ENCODE measurements at regions not wholly inside any gene's neighbourhood (a gene's known extent, or its start where the extent isn't known, plus 50 kb on each side); places are given as distances from the start of the nearest gene placed in this dataset.
"Not testable (repeated sequence)": the region's sequence is repeated elsewhere in the genome, so short reads cannot be mapped to it uniquely, and the experiment has no call there.

- DNase-seq = no peak
These were observed 223.2 kb downstream of the PCSK1 start for GRCh38 chr5:96209829-96210228.

DNA sequence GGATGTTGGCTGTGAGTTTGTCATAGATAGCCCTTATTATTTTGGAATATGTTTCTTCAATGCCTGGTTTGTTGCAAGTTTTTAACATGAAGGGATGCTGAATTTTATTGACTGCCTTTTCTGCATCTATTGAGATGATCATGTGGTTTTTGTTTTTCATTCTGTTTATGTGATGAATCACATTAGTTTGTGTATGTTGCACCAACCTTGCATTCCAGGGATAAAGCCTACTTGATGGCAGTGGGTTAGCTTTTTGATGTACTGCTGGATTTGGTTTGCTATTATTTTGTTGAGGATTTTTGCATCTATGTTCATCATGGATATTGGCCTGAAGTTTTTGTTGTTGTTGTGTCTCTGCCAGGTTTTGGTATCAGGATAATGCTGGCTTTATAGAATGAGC is 225.6 kb downstream of the PCSK1 start:
- no peak for DNase-seq

DNA sequence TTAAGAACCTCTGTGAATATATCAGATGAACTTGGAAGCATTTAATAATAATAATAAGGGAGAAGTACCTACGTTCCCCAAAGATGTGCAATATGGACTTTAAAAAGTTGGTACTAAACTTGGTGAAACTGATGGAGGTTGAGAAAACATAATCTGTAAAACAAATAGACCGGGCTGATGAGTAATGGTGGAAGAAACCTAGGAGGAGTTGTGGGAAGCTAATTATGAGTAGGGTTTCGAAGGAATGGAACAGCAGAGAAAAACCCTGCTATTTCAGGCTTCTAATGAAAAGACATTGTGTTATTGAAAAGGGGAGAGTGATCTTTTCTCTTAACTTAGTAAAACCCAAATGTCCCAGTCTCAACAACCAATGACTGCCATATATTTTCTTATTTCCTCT is 229.3 kb downstream of the PCSK1 start:
- DNase-seq = no peak

DNA sequence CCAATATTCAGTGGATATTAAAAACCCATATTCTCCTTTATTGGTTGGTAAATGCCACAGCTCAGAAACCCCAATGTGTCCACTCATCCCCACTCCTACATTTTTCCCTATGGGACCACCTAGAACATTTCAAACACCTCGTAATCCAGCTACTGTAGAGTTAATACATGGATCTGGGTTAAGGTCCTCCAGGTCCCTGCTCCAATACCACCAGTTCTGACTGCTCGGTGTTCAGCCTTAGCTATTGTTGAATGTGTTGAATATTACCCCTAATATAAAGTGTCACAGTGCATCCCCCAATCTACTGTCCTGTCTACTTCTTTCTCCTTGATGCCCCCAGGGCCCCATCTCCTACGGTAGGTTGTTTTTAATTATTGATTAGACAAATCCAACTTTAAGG is 231.5 kb downstream of the PCSK1 start:
- no peak for DNase-seq

DNA sequence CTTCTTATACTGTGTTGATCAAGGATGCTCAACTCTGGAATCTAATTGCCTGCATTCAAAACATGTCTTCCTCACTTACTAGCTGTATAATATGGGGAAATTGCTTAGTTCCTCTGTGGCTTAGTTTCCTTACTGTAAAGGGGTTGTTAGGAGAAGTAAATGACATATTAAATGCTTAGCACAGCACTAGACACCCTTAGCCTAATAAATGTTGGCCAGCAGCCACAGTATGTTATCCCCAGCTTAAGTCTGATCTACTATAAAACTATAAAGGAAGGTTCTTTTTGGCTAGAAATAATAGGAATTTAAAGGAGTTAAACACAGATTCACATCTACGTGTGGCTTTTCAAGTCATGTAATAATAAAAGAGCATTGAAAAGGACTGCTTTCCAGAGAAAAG is 232.4 kb downstream of the PCSK1 start:
- no peak for DNase-seq

DNA sequence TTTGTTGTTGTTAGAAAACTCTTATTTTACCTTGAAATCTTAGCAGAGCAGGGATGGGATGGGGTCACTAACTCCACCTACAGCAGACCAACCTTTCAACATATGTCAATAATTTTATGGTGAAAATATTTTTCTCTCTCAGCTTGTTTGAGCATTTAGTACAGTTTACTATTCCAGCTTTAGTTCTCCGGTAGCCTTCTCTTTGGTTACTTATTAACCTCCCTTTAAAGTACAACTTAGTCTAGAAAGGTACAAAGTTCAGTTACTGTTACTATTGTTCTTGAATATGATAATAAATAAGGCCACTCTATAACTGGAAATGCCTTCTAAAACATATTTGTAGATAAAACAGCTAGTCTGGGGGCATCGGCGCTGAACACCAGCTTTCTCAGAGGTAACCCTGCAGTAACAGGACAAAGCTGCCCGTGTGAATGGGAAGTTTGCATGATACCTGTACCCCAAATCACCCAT is 233.3 kb downstream of the PCSK1 start:
- DNase-seq = no peak

DNA sequence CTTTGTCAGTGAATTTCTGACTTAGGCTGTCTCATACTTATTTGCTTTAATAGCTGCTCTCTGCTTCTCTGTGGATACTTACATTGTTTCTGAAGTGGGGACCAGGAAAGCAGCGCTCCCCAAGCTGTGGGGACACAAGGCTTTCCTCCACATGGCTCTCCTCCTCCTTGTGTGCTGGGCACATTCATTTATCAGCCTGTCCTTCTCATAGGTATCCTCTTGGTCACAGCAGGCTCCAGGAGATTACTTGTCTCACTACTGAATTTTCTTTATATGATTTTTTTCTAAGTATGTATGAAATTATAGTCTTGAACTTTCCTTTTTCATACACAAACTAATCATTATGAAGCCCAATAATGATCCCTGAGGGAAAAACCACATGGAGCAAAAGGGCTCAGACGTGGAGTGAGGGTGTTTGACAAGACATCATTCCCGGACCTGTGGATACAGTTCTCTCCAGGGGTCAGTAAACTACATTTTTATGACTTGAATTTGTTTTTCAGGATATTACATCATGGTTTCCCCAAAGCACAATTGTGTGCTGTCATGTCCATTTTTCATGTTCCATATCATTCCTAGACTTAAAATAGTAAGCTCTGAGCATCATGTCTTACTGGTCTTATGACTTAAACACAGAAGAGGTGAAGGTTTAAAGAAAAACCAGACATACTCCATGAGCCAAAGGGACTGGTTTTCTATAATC is 234.5 kb downstream of the PCSK1 start:
- no peak for DNase-seq

- DNase-seq = not testable (repeated sequence)
These were observed 235.3 kb downstream of the PCSK1 start for GRCh38 chr5:96197767-96198166.

DNA sequence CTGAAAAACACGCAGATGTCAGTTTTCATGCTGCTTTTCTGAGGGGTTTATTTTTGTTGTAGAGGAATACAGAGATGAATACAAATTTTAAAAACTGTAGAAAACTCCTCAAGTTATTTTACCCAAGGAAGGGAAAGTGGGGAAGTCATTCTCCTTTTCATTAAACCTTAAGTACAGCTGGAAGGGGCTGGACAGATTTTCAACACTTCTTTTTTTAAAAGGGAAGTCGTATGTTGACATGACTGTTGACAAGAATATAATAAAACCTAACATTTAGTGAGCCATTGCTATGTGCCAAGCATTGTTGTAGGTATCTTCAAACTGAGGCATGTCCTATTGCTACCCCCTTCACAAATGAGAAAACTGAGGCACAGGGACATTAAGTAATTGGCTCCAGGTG is 235.7 kb upstream of the ELL2 start:
- DNase-seq = no peak

DNA sequence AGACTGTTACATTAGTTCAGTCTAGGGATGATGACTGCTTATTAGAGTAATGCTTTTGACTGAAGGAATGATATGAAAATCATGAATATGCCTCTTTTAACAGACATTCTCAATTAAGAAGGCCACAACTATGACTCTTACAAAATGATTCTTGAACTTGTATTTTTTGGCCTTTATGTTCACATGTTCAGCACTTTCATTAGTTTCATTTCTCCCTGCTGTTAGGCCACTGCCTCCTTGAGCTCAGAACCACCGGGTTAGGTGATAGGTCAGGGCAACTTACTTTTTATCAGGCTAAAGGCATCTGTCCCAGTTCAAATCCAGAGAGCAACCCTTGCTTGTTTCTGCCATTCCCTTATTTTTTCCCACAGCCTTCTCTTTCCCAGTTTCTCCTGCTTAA is 235.2 kb upstream of the ELL2 start:
- no peak for DNase-seq

GRCh38 chr5:96196407-96196806 is 234.8 kb upstream of the ELL2 start:
- no peak for DNase-seq

- no peak for DNase-seq
These were observed 233.5 kb upstream of the ELL2 start for GRCh38 chr5:96195123-96195522.

DNA sequence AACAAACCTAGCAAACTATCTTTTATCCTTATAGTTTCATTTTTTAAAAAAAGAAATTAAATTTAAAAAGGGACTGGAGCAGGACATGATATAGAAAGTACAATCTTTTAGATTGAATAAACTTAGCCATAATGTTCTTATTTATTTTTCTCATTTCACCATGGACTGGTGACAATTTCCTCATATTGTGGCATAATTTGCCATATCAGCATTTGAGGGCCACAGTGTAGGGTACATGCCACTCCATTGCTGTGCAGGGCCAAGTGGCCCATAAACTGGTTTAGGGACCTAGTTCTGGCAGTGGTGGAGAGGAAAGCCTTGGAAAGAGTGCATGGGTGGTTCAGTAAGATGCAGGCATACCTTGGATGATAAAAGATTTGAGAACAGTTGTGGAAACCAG is 232.9 kb upstream of the ELL2 start:
- no peak for DNase-seq

- DNase-seq = no peak
These were observed 232.3 kb upstream of the ELL2 start for GRCh38 chr5:96193946-96194345.

GRCh38 chr5:96189987-96190386 is 228.3 kb upstream of the ELL2 start:
- no peak for DNase-seq

- DNase-seq = no peak
These were observed 227.6 kb upstream of the ELL2 start for GRCh38 chr5:96189028-96189826.

DNA sequence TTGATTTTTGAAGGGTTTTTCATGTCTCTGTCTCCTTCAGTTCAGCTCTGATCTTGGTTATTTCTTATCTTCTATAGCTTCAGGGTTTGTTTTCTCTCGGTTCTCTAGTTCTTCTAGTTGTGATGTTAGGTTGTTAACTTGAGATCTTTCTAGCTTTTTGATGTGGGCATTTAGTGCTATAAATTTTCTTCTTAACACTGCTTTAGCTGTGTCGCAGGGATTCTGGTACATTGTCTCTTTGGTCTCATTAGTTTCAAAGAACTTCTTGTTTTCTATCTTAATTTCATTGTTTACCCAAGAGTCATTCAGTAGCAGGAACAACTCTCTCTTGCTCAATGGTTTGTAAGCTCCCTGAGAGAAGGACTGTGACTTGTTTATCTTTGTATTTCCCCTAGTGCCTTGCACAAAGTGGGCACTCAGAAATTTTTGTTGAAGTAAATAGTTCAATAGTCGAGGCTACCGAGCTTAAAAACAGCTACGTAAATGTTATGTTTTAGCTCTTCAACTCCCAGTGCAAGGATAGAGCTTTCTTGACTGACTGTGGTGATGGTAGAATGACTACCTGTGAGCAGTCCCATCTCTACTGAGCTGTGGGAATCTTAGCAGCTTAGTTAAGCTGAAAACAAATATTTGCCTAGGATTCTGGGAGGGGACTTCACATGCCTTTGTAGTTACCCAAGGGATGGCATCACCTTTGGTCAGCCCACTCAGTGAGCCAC is 225.8 kb upstream of the ELL2 start:
- DNase-seq = no peak

- DNase-seq = not testable (repeated sequence)
These were observed 222.9 kb upstream of the ELL2 start for GRCh38 chr5:96184510-96184909.

- no peak for DNase-seq
These were observed 219.2 kb upstream of the ELL2 start for GRCh38 chr5:96180684-96181435.

DNA sequence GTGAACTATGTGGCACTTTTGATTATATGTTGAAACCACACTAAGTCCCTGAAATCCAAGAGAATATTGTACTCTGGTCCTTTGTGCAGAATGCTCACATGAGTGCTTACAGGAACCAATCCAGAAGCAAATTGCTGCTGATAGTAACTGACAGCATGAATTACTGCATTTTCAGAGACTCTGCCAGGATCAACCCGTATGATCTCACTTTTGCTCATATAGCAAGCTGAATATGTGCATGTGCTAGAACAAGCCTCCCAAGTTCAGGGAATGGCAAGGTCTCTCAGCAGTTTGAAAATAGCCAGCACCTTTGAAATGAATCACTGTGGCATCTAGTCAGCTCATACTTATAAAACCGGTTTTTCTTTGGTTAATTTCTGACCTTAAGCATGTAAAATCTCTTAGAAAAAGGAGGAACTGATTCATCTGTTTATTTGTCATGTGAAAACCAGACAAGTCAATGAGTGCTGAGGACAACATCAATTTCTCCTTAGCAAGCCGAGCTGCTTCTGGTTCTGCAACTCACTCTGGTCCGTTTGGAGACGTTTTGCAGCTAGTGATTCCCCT is 215.7 kb upstream of the ELL2 start:
- DNase-seq = no peak

DNA sequence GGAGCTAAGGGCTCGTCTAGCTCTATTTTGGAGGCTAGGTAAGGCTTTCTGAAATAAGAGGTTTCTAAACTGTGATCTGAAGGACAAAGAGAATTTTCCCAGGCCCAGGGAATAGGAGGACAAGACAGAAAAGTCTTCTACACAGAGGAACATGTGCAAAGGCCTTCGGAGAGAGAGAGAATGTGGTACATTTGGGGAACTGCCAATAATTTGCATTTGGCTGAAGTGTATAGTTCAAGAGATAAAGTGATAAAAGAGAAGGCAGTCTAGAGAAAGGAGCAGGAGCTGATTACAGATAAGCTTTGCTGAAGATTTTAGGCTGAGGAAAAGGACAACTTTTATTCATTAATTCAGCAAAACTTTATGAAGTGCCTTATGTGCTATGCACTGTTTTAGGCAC is 214.4 kb upstream of the ELL2 start:
- no peak for DNase-seq
